ENCODE measurements at regions not wholly inside any gene's neighbourhood (a gene's known extent, or its start where the extent isn't known, plus 50 kb on each side); places are given as distances from the start of the nearest gene placed in this dataset.

DNA sequence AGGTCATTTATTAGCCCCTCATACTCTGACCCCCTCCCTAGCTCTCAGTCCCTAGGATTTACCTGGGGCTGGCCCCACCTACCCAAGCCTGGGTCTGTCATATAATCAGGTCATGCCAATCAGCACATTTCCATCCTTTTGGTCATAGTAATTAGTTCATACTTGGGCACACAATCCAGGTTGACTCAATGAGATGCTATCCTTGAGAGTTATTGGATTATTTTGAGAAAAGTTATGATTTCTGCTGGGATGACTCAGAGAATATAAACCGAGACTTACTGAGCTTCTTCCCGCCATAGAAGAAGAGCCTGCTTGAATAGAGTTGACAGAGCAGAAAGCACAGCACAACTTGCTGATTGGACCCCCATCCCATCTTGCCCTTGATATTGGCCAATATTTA, 331.5 kb downstream of the CBLN1 start:
- Histone ChIP-seq H4K20me1 (ENCODE audit: control insufficient read depth, extremely low read depth, insufficient read depth, low read length) (no peaks in the 10 kb centered on the region), H3K4me3 (replicated peaks in 1 of 4; ENCODE audit: control extremely low read depth in 1 of 4, insufficient read depth in 1 of 4, low read depth in 3 of 4, low read length in 4 of 4) (no peak overlapping the region), H3K4me2 (ENCODE audit: extremely low read depth, insufficient read depth, low read length) (no peak overlapping the region), H3K36me3 (ENCODE audit: control insufficient read depth, insufficient read depth, low read length) (no peaks in the 10 kb centered on the region), H3K79me2 (ENCODE audit: control insufficient read depth, insufficient read depth, low read length) (no peaks in the 10 kb centered on the region), H3K27ac (ENCODE audit: insufficient read depth, low read length) (no peak overlapping the region), H3K9ac (ENCODE audit: insufficient read depth, low read length) (no peak overlapping the region), H3K27me3 (ENCODE audit: control insufficient read depth, insufficient read depth, low read length) (no peaks in the 10 kb centered on the region), H3K9me3 (ENCODE audit: control insufficient read depth, insufficient read depth, low read depth, low read length) (no peaks in the 10 kb centered on the region), H2AFZ (ENCODE audit: low read length) (no peak overlapping the region), H3K4me1 (ENCODE audit: control insufficient read depth, extremely low read depth, insufficient read depth, low read length) (peaks cover 2% of the 10 kb centered on the region)
- peak in 1 of 2 donors; percentile 24 for DNase-seq (ENCODE audit: low read depth in 2 of 2)
- TF ChIP-seq, protein P1, sequence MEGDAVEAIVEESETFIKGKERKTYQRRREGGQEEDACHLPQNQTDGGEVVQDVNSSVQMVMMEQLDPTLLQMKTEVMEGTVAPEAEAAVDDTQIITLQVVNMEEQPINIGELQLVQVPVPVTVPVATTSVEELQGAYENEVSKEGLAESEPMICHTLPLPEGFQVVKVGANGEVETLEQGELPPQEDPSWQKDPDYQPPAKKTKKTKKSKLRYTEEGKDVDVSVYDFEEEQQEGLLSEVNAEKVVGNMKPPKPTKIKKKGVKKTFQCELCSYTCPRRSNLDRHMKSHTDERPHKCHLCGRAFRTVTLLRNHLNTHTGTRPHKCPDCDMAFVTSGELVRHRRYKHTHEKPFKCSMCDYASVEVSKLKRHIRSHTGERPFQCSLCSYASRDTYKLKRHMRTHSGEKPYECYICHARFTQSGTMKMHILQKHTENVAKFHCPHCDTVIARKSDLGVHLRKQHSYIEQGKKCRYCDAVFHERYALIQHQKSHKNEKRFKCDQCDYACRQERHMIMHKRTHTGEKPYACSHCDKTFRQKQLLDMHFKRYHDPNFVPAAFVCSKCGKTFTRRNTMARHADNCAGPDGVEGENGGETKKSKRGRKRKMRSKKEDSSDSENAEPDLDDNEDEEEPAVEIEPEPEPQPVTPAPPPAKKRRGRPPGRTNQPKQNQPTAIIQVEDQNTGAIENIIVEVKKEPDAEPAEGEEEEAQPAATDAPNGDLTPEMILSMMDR (conservative IDR thresholded peaks at IDR 0.05 in 1 of 2, IDR thresholded peaks at IDR 0.05 in 1 of 2; ENCODE audit: low read depth in 1 of 2, low read length in 2 of 2): no peak
- TF ChIP-seq EZH2 (IDR thresholded peaks at IDR 0.05; ENCODE audit: low read length, missing control alignments): no peak

DNA sequence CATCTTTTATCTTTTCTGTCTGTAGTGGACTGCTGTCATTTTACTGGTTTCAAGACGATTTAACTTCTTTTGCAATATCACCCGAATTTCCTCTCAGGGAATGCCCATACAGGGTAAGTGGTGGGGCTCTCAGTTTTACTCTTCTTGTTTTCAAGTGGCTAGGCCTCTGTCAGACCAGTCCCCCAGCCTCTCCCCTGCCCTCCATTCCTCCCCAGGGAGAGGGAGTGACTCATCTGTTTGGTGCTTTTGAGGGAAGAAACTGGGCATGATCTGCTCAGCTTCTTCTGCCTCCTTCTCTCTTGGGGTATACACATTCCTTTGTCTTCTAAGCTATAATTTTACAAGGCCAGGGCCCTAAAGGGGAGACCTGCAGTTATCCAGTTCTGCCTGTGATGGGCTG, 332.0 kb downstream of the CBLN1 start:
- no peak for TF ChIP-seq EZH2 (IDR thresholded peaks at IDR 0.05; ENCODE audit: low read length, missing control alignments)
- TF ChIP-seq, protein P1 (conservative IDR thresholded peaks at IDR 0.05 in 1 of 2, IDR thresholded peaks at IDR 0.05 in 1 of 2; ENCODE audit: low read depth in 1 of 2, low read length in 2 of 2): no peak
- Histone ChIP-seq H3K79me2 (ENCODE audit: control insufficient read depth, insufficient read depth, low read length) (no peaks in the 10 kb centered on the region), H2AFZ (ENCODE audit: low read length) (no peak overlapping the region), H3K4me2 (ENCODE audit: extremely low read depth, insufficient read depth, low read length) (no peak overlapping the region), H3K27me3 (ENCODE audit: control insufficient read depth, insufficient read depth, low read length) (no peaks in the 10 kb centered on the region), H3K9ac (ENCODE audit: insufficient read depth, low read length) (no peak overlapping the region), H3K4me3 (replicated peaks in 1 of 4; ENCODE audit: control extremely low read depth in 1 of 4, insufficient read depth in 1 of 4, low read depth in 3 of 4, low read length in 4 of 4) (no peak overlapping the region), H3K27ac (ENCODE audit: insufficient read depth, low read length) (no peak overlapping the region), H4K20me1 (ENCODE audit: control insufficient read depth, extremely low read depth, insufficient read depth, low read length) (no peaks in the 10 kb centered on the region), H3K9me3 (ENCODE audit: control insufficient read depth, insufficient read depth, low read depth, low read length) (no peaks in the 10 kb centered on the region), H3K4me1 (ENCODE audit: control insufficient read depth, extremely low read depth, insufficient read depth, low read length) (peaks cover 2% of the 10 kb centered on the region), H3K36me3 (ENCODE audit: control insufficient read depth, insufficient read depth, low read length) (no peaks in the 10 kb centered on the region)
- peak; percentile 18 to 51 for DNase-seq (ENCODE audit: low read depth in 2 of 2)

DNA sequence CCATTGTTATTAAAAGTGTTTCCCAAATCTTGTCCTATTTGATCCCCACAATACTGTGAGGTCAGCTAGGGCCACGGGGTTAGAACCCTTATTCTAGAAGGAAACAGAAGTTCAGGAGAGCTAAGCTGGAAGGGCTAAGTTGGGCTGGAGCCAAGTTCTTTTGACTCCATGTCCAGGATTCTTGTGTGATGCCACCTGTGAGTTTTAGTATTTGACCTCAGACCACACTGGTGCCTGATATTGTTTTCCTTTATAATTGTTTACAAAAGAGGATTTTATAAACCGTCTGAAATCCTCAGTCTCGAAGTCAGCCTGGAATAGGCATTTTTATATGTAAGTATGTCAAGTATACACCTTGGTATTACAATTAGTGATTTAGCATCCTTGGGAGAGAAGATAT, 332.7 kb downstream of the CBLN1 start:
- no peak overlapping the region for H3K27ac ChIP-seq (ENCODE audit: insufficient read depth, low read length)
- H3K27me3 ChIP-seq (ENCODE audit: control insufficient read depth, insufficient read depth, low read length): no peaks in the 10 kb centered on the region
- H3K4me2 ChIP-seq (ENCODE audit: extremely low read depth, insufficient read depth, low read length): no peak overlapping the region
- peaks cover 2% of the 10 kb centered on the region for H3K4me1 ChIP-seq (ENCODE audit: control insufficient read depth, extremely low read depth, insufficient read depth, low read length)
- no peak for DNase-seq (ENCODE audit: low read depth in 2 of 2)
- no peaks in the 10 kb centered on the region for H3K9me3 ChIP-seq (ENCODE audit: control insufficient read depth, insufficient read depth, low read depth, low read length)
- no peak overlapping the region for H3K9ac ChIP-seq (ENCODE audit: insufficient read depth, low read length)
- TF ChIP-seq, protein P1 (conservative IDR thresholded peaks at IDR 0.05 in 1 of 2, IDR thresholded peaks at IDR 0.05 in 1 of 2; ENCODE audit: low read depth in 1 of 2, low read length in 2 of 2): no peak
- TF ChIP-seq EZH2 (IDR thresholded peaks at IDR 0.05; ENCODE audit: low read length, missing control alignments): no peak
- no peaks in the 10 kb centered on the region for H4K20me1 ChIP-seq (ENCODE audit: control insufficient read depth, extremely low read depth, insufficient read depth, low read length)
- H3K79me2 ChIP-seq (ENCODE audit: control insufficient read depth, insufficient read depth, low read length): no peaks in the 10 kb centered on the region
- no peak overlapping the region for H3K4me3 ChIP-seq (replicated peaks in 1 of 4; ENCODE audit: control extremely low read depth in 1 of 4, insufficient read depth in 1 of 4, low read depth in 3 of 4, low read length in 4 of 4)
- no peak overlapping the region for H2AFZ ChIP-seq (ENCODE audit: low read length)
- H3K36me3 ChIP-seq (ENCODE audit: control insufficient read depth, insufficient read depth, low read length): no peaks in the 10 kb centered on the region

All from fibroblast of lung (primary cell).